Fibroblast of skin of scalp (primary cell): ENCODE measurements at regions not wholly inside any gene's neighbourhood (a gene's known extent, or its start where the extent isn't known, plus 50 kb on each side); places are given as distances from the start of the nearest gene placed in this dataset.
"Not testable (repeated sequence)": the region's sequence is repeated elsewhere in the genome, so short reads cannot be mapped to it uniquely, and the experiment has no call there.

ENCODE experiments used
- DNase-seq: peaks from one replicate; pipeline ENCODE4 v3.0.0-alpha.2; 2013

DNA sequence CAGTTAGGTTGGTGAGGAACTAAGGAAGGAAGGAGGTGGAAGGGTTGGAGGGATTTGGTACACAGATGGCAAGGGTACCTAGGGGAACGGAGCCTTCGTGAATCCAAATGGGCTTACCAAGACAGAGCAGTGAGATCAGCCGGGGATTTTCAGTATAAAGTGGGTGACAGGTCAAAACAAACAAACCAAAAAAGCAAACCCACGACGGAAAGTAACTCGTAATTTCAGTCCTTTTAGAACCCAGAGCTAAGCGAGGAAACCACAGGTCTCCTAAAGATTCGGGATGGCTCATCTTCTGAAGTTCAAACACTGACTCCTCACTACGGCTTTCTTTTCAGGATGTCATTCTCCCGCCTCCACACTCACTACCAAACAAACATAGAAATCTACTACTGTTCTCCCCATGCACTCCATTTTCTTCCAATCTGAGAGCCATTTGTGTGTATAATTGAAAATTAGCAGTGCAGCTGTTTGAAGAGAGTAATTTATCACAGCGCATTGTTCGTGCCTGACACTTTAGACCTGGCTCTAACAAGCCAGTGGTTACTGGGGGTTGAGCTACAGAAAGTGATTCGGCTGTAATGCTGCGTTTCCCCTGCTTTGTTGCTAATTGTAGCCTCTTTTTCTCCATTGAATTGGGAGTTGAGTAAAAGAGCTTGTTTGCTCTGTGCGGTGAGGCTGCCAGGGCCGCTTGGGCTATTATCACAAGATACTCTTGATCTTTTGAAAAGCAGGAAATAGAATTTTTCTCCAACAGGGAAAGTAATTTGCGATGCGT lies 64.7 kb upstream of the CCDC39 start:
- no peak for DNase-seq

- DNase-seq, result no peak
Measured at GRCh38 chr3:180747805-180748361, 68.6 kb upstream of the CCDC39 start.

DNA sequence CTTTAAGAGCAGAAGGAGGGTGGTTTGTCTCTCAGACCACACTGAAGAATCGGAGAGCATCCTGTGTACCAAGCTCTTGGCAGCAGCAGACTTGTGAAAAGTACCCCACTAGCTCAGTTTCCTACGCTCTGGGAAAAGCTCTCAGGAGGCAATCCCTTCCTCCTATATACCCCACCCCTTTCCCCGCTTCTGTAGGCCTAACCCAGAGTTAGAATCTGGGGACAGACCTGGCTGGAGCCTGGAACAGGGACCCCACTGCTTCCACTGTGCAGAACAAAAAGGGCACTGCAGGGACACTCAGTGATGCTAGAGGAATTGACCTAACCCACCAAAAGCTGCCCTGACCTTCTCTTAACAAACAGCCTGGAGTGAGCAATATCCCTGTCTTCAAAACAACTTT lies 70.0 kb upstream of the CCDC39 start:
- DNase-seq, result no peak

DNA sequence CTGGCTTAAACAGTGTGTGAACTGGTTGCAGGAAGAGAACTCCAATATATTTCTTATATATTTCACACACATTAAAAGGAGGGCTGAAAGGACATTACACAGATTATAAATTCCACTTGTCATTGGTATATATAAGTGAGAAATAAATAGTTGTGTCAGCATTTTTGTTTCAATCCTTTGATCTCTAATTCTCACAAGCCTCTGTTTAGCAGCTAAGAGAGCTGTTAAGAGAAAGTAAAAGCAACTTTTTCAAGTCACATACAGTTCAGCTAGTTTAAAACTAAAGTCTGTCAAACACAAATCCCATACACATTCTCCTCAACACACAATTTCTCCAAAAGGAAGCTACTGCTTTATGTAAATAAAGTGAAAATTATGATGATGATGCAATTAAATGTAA lies 70.5 kb upstream of the CCDC39 start:
- no peak for DNase-seq

DNA sequence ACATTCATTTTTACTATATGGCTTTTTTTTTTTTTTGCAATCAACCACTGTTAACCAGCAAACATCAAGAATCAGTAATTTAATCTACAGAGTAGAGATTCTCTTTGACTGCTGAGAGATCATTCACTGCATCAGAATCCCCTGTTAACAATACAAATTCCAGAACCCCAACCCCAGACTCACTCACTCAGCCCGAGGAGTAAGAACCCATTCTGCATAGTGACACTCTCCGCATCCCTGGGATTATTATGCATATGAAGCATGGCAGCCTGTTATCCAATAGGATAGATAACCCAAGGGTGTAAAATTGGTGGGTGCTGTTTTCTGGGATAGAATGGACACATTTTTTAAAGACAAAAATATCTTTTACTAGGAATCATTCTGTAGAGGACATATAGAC lies 76.3 kb upstream of the CCDC39 start:
- DNase-seq, result no peak

- no peak for DNase-seq
Measured at GRCh38 chr3:180762866-180763265, 83.6 kb upstream of the CCDC39 start.

DNA sequence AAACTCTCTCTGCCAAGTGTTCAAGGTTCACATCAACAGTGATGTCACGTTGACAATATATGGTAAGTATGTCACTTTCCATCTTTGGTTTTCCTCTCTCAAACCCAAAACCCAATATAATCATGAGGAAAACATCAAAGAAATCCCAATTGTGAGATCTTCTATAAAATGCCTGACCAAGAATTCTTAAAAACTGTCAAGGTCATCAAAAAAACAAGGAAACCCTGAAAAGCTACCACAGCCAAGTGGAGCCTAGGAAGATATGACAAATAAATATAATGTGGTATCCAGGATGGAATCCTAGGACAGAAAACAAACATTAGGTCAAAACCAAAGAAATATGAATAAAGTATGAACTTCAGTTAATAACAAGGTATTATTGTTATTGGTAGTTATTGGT lies 85.2 kb upstream of the CCDC39 start:
- DNase-seq, result no peak

DNA sequence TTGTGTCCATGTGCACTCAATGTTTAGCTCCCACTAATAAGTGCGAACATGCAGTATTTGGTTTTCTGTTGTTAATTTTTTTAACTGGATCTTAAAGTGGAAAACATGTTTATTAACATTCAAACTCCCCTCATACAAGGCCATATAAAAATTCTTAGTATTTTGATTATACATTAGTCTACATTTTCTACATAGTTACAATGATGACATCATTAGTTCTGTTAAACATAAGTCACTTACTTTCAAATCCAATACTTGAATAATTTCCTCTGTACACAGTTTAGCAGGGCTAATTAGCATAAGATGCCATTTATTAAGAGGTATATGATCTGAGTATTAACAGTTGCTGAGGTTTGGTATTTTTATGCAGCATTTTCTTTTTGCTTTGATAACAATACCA lies 91.3 kb upstream of the CCDC39 start:
- no peak for DNase-seq

DNA sequence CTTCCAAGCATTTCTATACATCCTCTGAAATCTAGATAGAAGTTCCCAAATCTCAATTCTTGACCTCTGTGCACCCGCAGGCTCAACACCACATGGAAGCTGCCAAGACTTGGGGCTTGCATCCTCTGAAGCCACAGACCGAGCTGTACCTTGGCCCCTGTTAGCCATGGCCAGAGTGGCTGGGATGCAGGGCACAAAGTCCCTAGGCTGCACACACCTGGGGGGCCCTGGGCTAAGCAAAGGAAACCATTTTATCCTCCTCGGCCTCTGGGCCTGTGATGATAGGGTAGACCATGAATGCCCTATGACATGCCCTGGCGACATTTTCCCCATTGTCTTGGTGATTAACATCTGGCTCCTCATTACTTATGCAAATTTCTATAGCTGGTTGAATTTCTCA lies 97.1 kb upstream of the CCDC39 start:
- no peak for DNase-seq

GRCh38 chr3:180782195-180782984 lies 103.1 kb upstream of the CCDC39 start:
- no peak for DNase-seq

GRCh38 chr3:180786227-180786626 lies 106.9 kb upstream of the CCDC39 start:
- not testable (repeated sequence) for DNase-seq

DNA sequence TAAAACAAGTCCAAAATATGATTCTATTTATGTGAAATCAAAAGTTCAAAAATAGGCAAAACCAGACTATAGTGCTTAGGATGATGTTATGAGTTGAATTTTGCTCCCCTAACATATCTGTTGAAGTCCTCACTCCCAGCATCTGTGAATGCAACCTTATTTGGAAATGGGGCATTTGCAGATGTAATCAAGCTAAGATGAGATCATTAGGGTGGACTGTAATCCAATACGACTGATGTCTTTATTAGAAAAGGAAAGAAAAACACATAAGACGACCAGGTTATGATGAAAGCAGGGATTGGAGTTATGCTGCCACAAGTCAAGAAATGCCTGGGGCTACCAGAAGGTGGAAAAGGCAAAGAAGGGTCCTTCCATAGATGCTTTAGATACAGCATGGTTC lies 110.5 kb upstream of the CCDC39 start:
- no peak for DNase-seq

DNA sequence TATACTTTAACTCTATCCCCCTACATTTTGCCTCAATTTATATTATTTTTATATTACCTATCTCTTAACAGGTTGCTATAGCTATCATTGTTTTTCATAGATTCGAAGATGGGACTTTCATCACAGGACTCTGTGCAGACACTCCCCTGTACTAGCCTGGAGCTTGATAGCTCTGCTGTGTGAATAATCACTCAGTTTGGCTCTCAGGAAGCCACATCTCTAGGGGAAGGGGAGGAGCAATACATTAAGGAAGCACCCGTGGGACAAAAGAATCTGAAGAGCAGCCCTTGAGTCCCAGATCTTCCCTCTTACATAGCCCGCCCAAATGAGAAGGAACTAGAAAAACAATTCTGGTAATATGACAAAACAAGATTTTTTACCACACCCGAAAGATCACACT lies 114.3 kb upstream of the FXR1 start:
- DNase-seq, result no peak

GRCh38 chr3:180802837-180803236 lies 109.6 kb upstream of the FXR1 start:
- DNase-seq, result peak; percentile 11

GRCh38 chr3:180804916-180805315 lies 107.6 kb upstream of the FXR1 start:
- peak; percentile 61 for DNase-seq

DNA sequence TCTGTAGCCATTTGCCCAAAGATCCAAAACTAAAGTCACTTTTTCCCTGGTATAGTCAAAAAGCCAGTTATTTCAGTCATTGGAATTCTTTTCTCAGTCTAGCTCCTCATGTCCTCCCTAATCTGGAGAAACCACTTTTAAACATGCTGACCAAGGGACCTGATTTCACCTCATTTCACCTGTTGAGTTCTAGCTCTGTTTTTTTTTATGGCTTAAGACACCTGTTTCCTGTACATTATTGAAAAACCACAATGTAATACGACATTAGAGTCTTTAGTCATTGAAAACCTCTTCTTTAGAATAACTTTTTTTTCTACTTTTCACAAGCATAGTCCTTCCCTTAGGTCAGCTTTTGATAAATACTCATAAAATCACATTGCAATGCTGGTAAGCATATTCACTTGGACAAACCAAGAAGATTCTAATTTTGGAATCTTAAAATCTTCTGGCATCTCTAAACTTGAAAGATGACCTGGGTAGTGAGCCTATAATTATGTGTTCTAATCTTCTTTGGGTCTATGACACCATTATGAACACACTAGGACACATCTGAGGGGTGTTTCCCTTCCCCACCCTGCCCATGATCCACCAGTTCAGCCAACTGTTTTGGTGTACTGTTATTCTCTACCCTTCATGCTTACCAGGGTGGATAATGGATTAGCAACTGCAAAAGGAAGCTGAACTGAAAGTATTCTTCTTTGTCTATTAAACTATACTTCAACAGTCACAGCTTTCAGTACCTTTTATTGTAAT lies 103.5 kb upstream of the FXR1 start:
- DNase-seq, result no peak

GRCh38 chr3:180820400-180820799 lies 92.1 kb upstream of the FXR1 start:
- DNase-seq, result no peak

DNA sequence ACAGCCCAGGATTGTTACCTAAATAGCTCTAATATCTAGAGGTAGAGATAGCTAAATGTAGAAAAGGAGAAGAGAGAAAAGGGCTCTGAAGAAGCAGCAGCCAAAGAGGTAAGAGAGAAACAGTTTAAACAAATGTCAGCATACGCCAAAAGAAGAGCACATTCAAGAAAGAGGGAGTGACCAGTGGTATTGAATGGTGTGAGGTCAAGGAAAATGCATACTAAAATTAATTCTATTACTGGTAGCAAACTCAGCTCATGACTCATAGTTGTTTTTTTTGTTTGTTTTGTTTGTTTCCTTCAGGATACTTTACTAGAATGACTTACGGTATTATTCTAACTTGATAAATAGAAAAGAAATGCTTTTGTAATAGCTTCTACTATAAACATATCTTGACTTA lies 86.5 kb upstream of the FXR1 start:
- no peak for DNase-seq

- no peak for DNase-seq
Measured at GRCh38 chr3:180827171-180827570, 85.3 kb upstream of the FXR1 start.

DNA sequence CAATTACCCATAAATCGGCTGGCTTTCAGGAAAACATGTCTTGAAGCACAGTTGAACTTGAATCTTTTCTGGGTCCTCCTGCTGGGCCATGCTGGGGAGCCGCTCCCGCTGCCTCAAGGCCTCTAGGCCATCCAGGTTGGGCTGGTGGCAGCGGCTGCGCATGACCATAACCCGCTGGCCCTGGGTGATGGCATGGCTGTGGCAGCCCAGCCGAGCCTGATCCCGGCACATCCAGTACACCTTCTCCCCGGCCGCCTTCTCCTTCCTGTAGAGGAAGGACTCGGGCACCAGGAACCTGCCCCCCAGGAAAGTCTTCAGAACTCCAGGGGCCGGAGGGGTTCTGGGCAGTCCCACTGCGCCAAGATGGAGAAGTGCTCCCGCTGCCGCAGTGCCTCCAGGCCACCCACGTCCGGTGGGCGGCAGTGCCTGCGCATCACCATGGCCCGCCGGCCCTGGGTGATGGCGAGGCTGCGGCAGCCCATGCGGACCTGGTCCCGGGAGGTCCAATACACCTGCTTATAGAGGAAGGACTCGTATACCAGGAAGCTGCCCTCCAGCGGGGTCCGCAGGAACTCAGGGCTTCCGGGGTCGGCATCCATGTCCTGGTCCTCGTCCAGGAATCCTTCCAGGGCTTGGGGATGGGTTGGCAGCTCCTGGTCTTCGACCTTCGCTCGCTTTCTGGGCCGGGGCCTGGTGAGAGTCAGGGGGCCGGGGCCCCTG lies 84.3 kb upstream of the FXR1 start:
- no peak for DNase-seq

DNA sequence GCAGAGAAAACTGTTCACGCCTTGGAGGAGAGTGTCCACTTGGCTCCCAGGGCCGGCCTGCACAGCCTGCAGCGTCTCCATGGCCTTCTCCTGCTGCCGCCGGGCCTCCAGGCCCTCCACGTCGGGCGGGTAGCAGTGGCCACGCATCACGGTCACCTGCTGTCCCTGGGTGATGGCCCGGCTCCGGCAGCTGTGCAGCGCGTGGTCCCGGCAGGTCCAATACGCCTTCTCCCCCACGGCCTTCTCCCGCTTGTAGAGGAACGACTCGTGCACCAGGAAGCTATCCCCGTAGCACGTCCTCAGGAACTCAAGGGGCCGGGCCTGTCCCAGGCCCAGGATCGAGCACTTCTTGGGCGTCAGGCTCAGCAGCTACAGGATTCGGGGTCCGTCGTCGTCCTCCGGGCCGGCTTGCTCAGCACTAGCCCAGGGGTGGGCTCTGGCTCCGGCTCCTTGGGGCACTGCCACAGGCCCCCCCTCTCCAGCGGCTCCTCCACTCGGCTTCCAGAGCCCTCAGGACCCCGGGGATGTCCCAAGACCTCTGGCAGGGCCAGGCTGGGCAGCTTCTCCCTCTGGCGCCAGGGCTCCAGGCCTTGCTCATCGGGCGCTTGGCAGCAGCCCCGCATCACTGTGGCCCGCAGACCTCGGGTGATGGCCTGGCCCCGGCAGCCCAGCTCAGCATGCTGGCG lies 83.6 kb upstream of the FXR1 start:
- no peak for DNase-seq
